ENCODE measurements at regions not wholly inside any gene's neighbourhood (a gene's known extent, or its start where the extent isn't known, plus 50 kb on each side); places are given as distances from the start of the nearest gene placed in this dataset.

- no peaks in the 10 kb centered on the region for H3K4me1 Mint-ChIP-seq (ENCODE audit: low read depth in 2 of 2)
- ATAC-seq (replicated peaks) (no peak), DNase-seq (no peak)
- peaks cover 2 to 26% of the 10 kb centered on the region in 2 donors for H3K9me3 Mint-ChIP-seq
- no peaks in the 10 kb centered on the region for H3K27me3 Mint-ChIP-seq
- H3K27ac Mint-ChIP-seq = no peak overlapping the region
- H3K4me3 Mint-ChIP-seq = no peak overlapping the region
- H3K36me3 Mint-ChIP-seq (ENCODE audit: insufficient read depth) = no peaks in the 10 kb centered on the region
These were observed 166.6 kb upstream of the PDZRN3 start for GRCh38 chr3:73791356-73791755.

- Mint-ChIP-seq H3K4me3 (no peak overlapping the region), H3K27me3 (no peaks in the 10 kb centered on the region), H3K4me1 (ENCODE audit: low read depth in 2 of 2) (no peaks in the 10 kb centered on the region), H3K27ac (no peak overlapping the region), H3K36me3 (ENCODE audit: insufficient read depth) (no peaks in the 10 kb centered on the region), H3K9me3 (peaks cover 2 to 28% of the 10 kb centered on the region in 2 donors)
- DNase-seq (no peak), ATAC-seq (replicated peaks) (no peak)
These were observed 165.2 kb upstream of the PDZRN3 start for GRCh38 chr3:73789825-73790444.

- Mint-ChIP-seq H3K9me3 (peaks cover 2 to 25% of the 10 kb centered on the region in 2 donors), H3K27me3 (no peaks in the 10 kb centered on the region), H3K4me3 (no peak overlapping the region), H3K4me1 (ENCODE audit: low read depth in 2 of 2) (no peaks in the 10 kb centered on the region), H3K27ac (no peak overlapping the region), H3K36me3 (ENCODE audit: insufficient read depth) (no peaks in the 10 kb centered on the region)
- DNase-seq = no peak
- ATAC-seq (replicated peaks) = no peak
These were observed 162.9 kb upstream of the PDZRN3 start for GRCh38 chr3:73787620-73788019.

- Mint-ChIP-seq H3K9me3 (peaks cover 2 to 28% of the 10 kb centered on the region in 2 donors), H3K27me3 (no peaks in the 10 kb centered on the region), H3K36me3 (ENCODE audit: insufficient read depth) (no peaks in the 10 kb centered on the region), H3K4me3 (no peak overlapping the region), H3K4me1 (ENCODE audit: low read depth in 2 of 2) (no peaks in the 10 kb centered on the region), H3K27ac (no peak overlapping the region)
- DNase-seq (no peak), ATAC-seq (replicated peaks) (no peak)
These were observed 162.3 kb upstream of the PDZRN3 start for GRCh38 chr3:73786998-73787397.

- H3K27me3 Mint-ChIP-seq = no peaks in the 10 kb centered on the region
- no peak overlapping the region for H3K27ac Mint-ChIP-seq
- no peaks in the 10 kb centered on the region for H3K4me1 Mint-ChIP-seq (ENCODE audit: low read depth in 2 of 2)
- no peak for DNase-seq
- no peak overlapping the region for H3K4me3 Mint-ChIP-seq
- H3K36me3 Mint-ChIP-seq (ENCODE audit: insufficient read depth) = no peaks in the 10 kb centered on the region
- no peak for ATAC-seq (replicated peaks)
- H3K9me3 Mint-ChIP-seq = peaks cover 2 to 28% of the 10 kb centered on the region in 2 donors
These were observed 161.6 kb upstream of the PDZRN3 start for GRCh38 chr3:73786321-73786807.

GRCh38 chr3:73784686-73785392 lies 160.1 kb upstream of the PDZRN3 start:
- Mint-ChIP-seq H3K4me1 (ENCODE audit: low read depth in 2 of 2) (no peaks in the 10 kb centered on the region), H3K27me3 (no peaks in the 10 kb centered on the region), H3K36me3 (ENCODE audit: insufficient read depth) (no peaks in the 10 kb centered on the region), H3K9me3 (peaks cover 0 to 28% of the 10 kb centered on the region in 2 donors), H3K27ac (no peak overlapping the region), H3K4me3 (no peak overlapping the region)
- ATAC-seq (replicated peaks) = no peak
- no peak for DNase-seq

GRCh38 chr3:73783811-73784210 lies 159.1 kb upstream of the PDZRN3 start:
- H3K27ac Mint-ChIP-seq = no peak overlapping the region
- no peaks in the 10 kb centered on the region for H3K36me3 Mint-ChIP-seq (ENCODE audit: insufficient read depth)
- no peaks in the 10 kb centered on the region for H3K4me1 Mint-ChIP-seq (ENCODE audit: low read depth in 2 of 2)
- peaks cover 4 to 28% of the 10 kb centered on the region in 2 donors for H3K9me3 Mint-ChIP-seq
- DNase-seq = no peak
- H3K27me3 Mint-ChIP-seq = no peaks in the 10 kb centered on the region
- no peak for ATAC-seq (replicated peaks)
- H3K4me3 Mint-ChIP-seq = no peak overlapping the region

GRCh38 chr3:73781541-73781940 lies 156.8 kb upstream of the PDZRN3 start:
- Mint-ChIP-seq H3K27me3 (no peaks in the 10 kb centered on the region), H3K4me1 (ENCODE audit: low read depth in 2 of 2) (no peaks in the 10 kb centered on the region), H3K9me3 (peaks cover 4 to 25% of the 10 kb centered on the region in 2 donors), H3K27ac (no peak overlapping the region), H3K4me3 (no peak overlapping the region), H3K36me3 (ENCODE audit: insufficient read depth) (no peaks in the 10 kb centered on the region)
- no peak for ATAC-seq (replicated peaks)
- DNase-seq = no peak

- peaks cover 8 to 13% of the 10 kb centered on the region in 2 donors for H3K9me3 Mint-ChIP-seq
- ATAC-seq (replicated peaks) (no peak), DNase-seq (no peak)
- no peaks in the 10 kb centered on the region for H3K4me1 Mint-ChIP-seq (ENCODE audit: low read depth in 2 of 2)
- H3K27me3 Mint-ChIP-seq = no peaks in the 10 kb centered on the region
- H3K27ac Mint-ChIP-seq = no peak overlapping the region
- no peaks in the 10 kb centered on the region for H3K36me3 Mint-ChIP-seq (ENCODE audit: insufficient read depth)
- no peak overlapping the region for H3K4me3 Mint-ChIP-seq
These were observed 149.9 kb upstream of the PDZRN3 start for GRCh38 chr3:73774645-73775044.

GRCh38 chr3:73773233-73773632 lies 148.5 kb upstream of the PDZRN3 start:
- Mint-ChIP-seq H3K4me3 (no peak overlapping the region), H3K27ac (no peak overlapping the region), H3K4me1 (ENCODE audit: low read depth in 2 of 2) (no peaks in the 10 kb centered on the region), H3K27me3 (no peaks in the 10 kb centered on the region), H3K9me3 (peaks cover 8 to 9% of the 10 kb centered on the region in 2 donors), H3K36me3 (ENCODE audit: insufficient read depth) (no peaks in the 10 kb centered on the region)
- DNase-seq = no peak
- ATAC-seq (replicated peaks) = no peak

- H3K27ac Mint-ChIP-seq = no peak overlapping the region
- no peaks in the 10 kb centered on the region for H3K4me1 Mint-ChIP-seq (ENCODE audit: low read depth in 2 of 2)
- no peaks in the 10 kb centered on the region for H3K27me3 Mint-ChIP-seq
- no peak overlapping the region for H3K4me3 Mint-ChIP-seq
- H3K9me3 Mint-ChIP-seq = peaks cover 10 to 12% of the 10 kb centered on the region in 2 donors
- no peak for ATAC-seq (replicated peaks)
- H3K36me3 Mint-ChIP-seq (ENCODE audit: insufficient read depth) = no peaks in the 10 kb centered on the region
- DNase-seq = no peak
These were observed 147.5 kb upstream of the PDZRN3 start for GRCh38 chr3:73772076-73772886.

- H3K27me3 Mint-ChIP-seq = no peaks in the 10 kb centered on the region
- no peak overlapping the region for H3K4me3 Mint-ChIP-seq
- ATAC-seq (replicated peaks) (no peak), DNase-seq (no peak)
- no peaks in the 10 kb centered on the region for H3K4me1 Mint-ChIP-seq (ENCODE audit: low read depth in 2 of 2)
- peaks cover 6 to 12% of the 10 kb centered on the region in 2 donors for H3K9me3 Mint-ChIP-seq
- H3K36me3 Mint-ChIP-seq (ENCODE audit: insufficient read depth) = no peaks in the 10 kb centered on the region
- H3K27ac Mint-ChIP-seq = no peak overlapping the region
These were observed 144.0 kb upstream of the PDZRN3 start for GRCh38 chr3:73768524-73769308.

Data from effector memory CD8-positive, alpha-beta T cell (primary cell).